OCI-LY1 (cell line): ENCODE measurements at regions not wholly inside any gene's neighbourhood (a gene's known extent, or its start where the extent isn't known, plus 50 kb on each side); places are given as distances from the start of the nearest gene placed in this dataset.

Source experiments
- H2AFZ ChIP-seq: fragments of 200-600 bp; sonication (generic), shearing (Covaris generic); 2 replicates; pipeline ENCODE4 v1.6.0; 2014; ENCODE audit warnings: antibody characterized with exemption, mild to moderate bottlenecking, low read length
- H3F3A ChIP-seq: fragments of 200-600 bp; sonication (generic), shearing (Covaris generic); 2 replicates; pipeline ENCODE4 v1.6.0; 2014; ENCODE audit warnings: mild to moderate bottlenecking, antibody characterized with exemption, low read length, moderate library complexity; ENCODE audit not compliant: insufficient read depth
- H3K27ac ChIP-seq: fragments of 200-600 bp; sonication (generic); 2 replicates; pipeline ENCODE4 v1.5.1; 2014; ENCODE audit warnings: low read length, mixed run types, mild to moderate bottlenecking, low read depth; ENCODE audit not compliant: poor library complexity, severe bottlenecking
- H3K27me3 ChIP-seq: fragments of 200-600 bp; sonication (generic); 2 replicates; pipeline ENCODE4 v1.6.0; 2014; ENCODE audit warnings: antibody characterized with exemption, mild to moderate bottlenecking, low read length, moderate library complexity; ENCODE audit not compliant: insufficient read depth
- H3K36me3 ChIP-seq: fragments of 200-600 bp; sonication (generic); 2 replicates; pipeline ENCODE4 v1.6.1; 2014; ENCODE audit warnings: mild to moderate bottlenecking, antibody characterized with exemption, low read length, moderate library complexity, mixed read lengths; ENCODE audit not compliant: insufficient read depth
- H3K4me1 ChIP-seq: fragments of 200-600 bp; sonication (generic); 2 replicates; pipeline ENCODE4 v1.5.1; 2014; ENCODE audit warnings: mild to moderate bottlenecking, low read length, moderate library complexity; ENCODE audit not compliant: insufficient read depth, severe bottlenecking
- H3K4me2 ChIP-seq: fragments of 200-600 bp; sonication (generic), shearing (Covaris generic); 2 replicates; pipeline ENCODE4 v1.6.1; 2014; ENCODE audit warnings: low read length
- H3K4me3 ChIP-seq: fragments of 200-600 bp; sonication (generic); 2 replicates; pipeline ENCODE4 v1.5.1; 2014; ENCODE audit warnings: low read length, low read depth, mild to moderate bottlenecking, mixed read lengths; ENCODE audit not compliant: poor library complexity, severe bottlenecking
- H3K79me2 ChIP-seq: fragments of 200-600 bp; shearing (Covaris generic); 2 replicates; pipeline ENCODE4 v1.6.1; 2016; ENCODE audit warnings: mixed run types, low read length, mixed read lengths; ENCODE audit not compliant: insufficient read depth
- H3K9ac ChIP-seq: fragments of 200-600 bp; sonication (generic), shearing (Covaris generic); 2 replicates; pipeline ENCODE4 v1.6.1; 2014; ENCODE audit warnings: mild to moderate bottlenecking, low read length, mixed read lengths
- H3K9me2 ChIP-seq: fragments of 200-600 bp; sonication (generic), shearing (Covaris generic); 2 replicates; pipeline ENCODE4 v1.6.1; 2014; ENCODE audit warnings: low read depth, mild to moderate bottlenecking, low read length, mixed read lengths
- H3K9me3 ChIP-seq: fragments of 200-600 bp; shearing (Covaris generic); 2 replicates; pipeline ENCODE4 v1.6.1; 2014; ENCODE audit warnings: low read length, mixed read lengths
- H4K20me1 ChIP-seq: fragments of 200-600 bp; sonication (generic), shearing (Covaris generic); 2 replicates; pipeline ENCODE4 v1.6.0; 2016; ENCODE audit warnings: mild to moderate bottlenecking, low read length; ENCODE audit not compliant: insufficient read depth
- EZH2 ChIP-seq: fragments of 200-600 bp; sonication (generic), shearing (Covaris generic); IDR thresholded peaks from 2 replicates; pipeline ENCODE4 v1.8.0; 2017; ENCODE audit warnings: borderline replicate concordance, mixed run types, mild to moderate bottlenecking, antibody characterized with exemption, low read length, moderate library complexity, mixed read lengths
- TF ChIP-seq, protein P1 (sequence below): fragments of 200-600 bp; sonication (generic), shearing (Covaris generic); IDR thresholded peaks from 2 replicates; pipeline ENCODE4 v1.5.1; 2017; ENCODE audit warnings: mild to moderate bottlenecking, antibody characterized with exemption, low read length, moderate library complexity, mixed read lengths

DNA sequence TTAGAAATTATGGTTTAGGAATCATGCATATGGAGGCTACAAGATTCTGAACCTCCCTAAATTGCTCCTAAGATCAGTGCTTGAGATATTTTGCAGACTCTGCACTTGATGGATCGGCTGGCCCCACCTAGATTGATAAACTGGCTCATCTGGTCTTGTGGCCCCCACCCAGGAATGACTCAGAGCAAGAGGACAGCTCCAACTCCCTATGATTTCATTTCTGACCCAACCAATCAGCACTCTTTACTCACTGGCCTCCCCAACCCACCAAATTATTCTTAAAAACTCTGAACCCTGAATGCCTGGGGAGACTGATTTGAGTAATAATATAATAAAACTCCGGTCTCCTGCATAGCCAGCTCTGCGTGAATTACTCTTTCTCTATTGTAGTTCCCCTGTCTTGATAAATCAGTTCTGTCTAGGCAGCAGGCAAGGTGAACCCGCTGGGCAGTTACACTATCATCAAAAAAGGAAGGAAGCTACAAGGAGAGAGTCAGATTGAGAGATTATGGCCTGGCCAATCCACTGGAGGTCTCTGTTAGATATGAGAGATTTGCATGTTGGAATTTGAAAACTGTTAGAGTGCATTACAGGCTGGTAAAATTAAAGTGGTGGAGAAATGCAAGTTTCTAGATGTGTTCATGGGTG, 245.8 kb downstream of the CSNK2A3 start:
- H3K4me2 ChIP-seq: no peak overlapping the region

DNA sequence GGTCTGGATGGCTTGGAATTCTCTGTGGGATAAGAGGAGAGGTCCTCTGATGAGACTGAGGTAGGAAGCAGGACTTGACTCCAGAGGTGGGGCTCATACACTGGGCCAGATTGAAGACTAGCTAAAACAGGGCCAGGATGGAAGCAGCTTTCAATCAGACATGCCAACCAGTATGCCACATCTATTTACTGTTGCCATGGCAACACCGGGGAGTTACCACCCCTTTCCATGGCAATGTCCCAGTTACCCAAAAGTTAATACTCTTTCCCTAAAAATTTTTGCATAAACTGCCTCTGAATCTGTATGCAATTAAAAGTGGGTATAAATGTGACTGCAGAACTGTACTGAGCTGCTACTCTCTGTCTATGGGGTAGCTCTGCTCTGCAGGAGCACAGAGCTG, 247.5 kb upstream of the ZBED5 start:
- Histone ChIP-seq H4K20me1 (no peaks in the 10 kb centered on the region), H3K36me3 (no peaks in the 10 kb centered on the region), H3K4me3 (no peak overlapping the region), H3K9me3 (no peaks in the 10 kb centered on the region), H3K4me1 (no peaks in the 10 kb centered on the region), H3K27ac (no peak overlapping the region), H3K9ac (no peak overlapping the region), H3K27me3 (no peaks in the 10 kb centered on the region), H3K79me2 (no peaks in the 10 kb centered on the region), H3K4me2 (no peak overlapping the region), H3F3A (no peaks in the 10 kb centered on the region), H3K9me2 (no peaks in the 10 kb centered on the region), H2AFZ (no peak overlapping the region)
- TF ChIP-seq, protein P1, sequence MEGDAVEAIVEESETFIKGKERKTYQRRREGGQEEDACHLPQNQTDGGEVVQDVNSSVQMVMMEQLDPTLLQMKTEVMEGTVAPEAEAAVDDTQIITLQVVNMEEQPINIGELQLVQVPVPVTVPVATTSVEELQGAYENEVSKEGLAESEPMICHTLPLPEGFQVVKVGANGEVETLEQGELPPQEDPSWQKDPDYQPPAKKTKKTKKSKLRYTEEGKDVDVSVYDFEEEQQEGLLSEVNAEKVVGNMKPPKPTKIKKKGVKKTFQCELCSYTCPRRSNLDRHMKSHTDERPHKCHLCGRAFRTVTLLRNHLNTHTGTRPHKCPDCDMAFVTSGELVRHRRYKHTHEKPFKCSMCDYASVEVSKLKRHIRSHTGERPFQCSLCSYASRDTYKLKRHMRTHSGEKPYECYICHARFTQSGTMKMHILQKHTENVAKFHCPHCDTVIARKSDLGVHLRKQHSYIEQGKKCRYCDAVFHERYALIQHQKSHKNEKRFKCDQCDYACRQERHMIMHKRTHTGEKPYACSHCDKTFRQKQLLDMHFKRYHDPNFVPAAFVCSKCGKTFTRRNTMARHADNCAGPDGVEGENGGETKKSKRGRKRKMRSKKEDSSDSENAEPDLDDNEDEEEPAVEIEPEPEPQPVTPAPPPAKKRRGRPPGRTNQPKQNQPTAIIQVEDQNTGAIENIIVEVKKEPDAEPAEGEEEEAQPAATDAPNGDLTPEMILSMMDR: no peak
- no peak for TF ChIP-seq EZH2

More for the DNA sequence above, 245.8 kb downstream of the CSNK2A3 start:
- no peak for TF ChIP-seq EZH2
- H3K27me3 ChIP-seq: no peaks in the 10 kb centered on the region
- H3F3A ChIP-seq: no peaks in the 10 kb centered on the region
- H3K27ac ChIP-seq: no peak overlapping the region
- H3K9me3 ChIP-seq: no peaks in the 10 kb centered on the region
- no peaks in the 10 kb centered on the region for H4K20me1 ChIP-seq
- H2AFZ ChIP-seq: no peak overlapping the region
- H3K79me2 ChIP-seq: no peaks in the 10 kb centered on the region
- no peaks in the 10 kb centered on the region for H3K9me2 ChIP-seq
- no peak overlapping the region for H3K9ac ChIP-seq
- no peak overlapping the region for H3K4me3 ChIP-seq
- H3K36me3 ChIP-seq: no peaks in the 10 kb centered on the region
- H3K4me1 ChIP-seq: no peaks in the 10 kb centered on the region

DNA sequence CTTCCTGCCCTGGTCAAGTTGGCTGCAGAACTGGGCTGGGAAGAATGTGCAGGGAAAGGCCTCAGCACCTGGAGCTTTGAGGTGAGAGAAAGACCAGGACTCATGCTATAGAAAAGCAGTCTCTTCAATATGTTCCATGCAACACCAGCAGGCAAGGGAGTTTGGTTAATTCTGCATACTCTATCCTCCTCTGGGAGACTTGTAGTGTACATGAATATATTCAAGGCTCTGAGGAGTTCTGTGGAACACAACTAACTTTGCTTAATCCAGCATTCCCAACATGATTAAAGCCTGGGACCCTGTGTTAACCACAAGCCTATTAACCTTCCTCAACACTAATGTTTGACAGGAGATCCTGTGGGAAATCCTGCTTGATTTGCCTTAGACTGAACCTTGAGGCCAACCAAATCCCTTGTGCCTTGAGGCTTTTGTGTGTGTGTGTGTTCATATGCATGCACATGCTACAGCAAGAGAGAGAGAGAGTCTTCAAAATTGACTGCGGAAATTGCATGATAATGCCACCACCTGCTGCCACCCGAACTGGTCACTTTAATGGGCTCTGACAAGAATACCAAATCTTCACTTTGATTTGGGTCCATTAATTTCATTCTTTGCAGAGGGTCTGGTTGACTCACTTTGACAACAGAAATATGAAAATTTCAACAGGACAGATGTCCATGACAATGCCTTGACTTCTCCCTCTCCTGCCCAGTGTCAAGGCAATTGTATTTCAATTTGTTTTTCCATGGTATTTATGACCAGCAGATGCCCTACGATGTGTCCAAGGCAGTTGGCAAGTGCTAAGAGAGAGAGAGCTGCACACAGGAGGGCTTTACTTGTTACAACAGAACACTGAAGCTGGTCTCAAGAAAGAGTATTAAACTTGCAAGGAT, 238.2 kb upstream of the ZBED5 start:
- TF ChIP-seq, protein P1: no peak
- TF ChIP-seq EZH2: no peak
- Histone ChIP-seq H3K79me2 (no peaks in the 10 kb centered on the region), H3F3A (no peaks in the 10 kb centered on the region), H3K27me3 (no peaks in the 10 kb centered on the region), H3K36me3 (no peaks in the 10 kb centered on the region), H4K20me1 (no peaks in the 10 kb centered on the region), H3K4me3 (no peak overlapping the region), H3K27ac (no peak overlapping the region), H3K9me2 (no peaks in the 10 kb centered on the region), H3K9me3 (no peaks in the 10 kb centered on the region), H3K4me1 (no peaks in the 10 kb centered on the region), H3K4me2 (no peak overlapping the region), H3K9ac (no peak overlapping the region), H2AFZ (no peak overlapping the region)
